ENCODE measurements at regions not wholly inside any gene's neighbourhood (a gene's known extent, or its start where the extent isn't known, plus 50 kb on each side); places are given as distances from the start of the nearest gene placed in this dataset.

- 58% methylated on average over 5 of the region's 21 CpGs; no CpG with 5 or more reads in 1 of the 2 experiments for WGBS, 2 experiments (ENCODE audit: extremely low coverage in 2 of 2, insufficient read length in 1 of 2)
- H4K20me1 ChIP-seq (ENCODE audit: insufficient read depth, low read length): no peaks in the 10 kb centered on the region
These were observed 220.0 kb downstream of the QKI start for GRCh38 chr6:163634211-163635171.

More at GRCh38 chr6:163634211-163635171, 220.0 kb downstream of the QKI start:
- H3K4ac ChIP-seq (ENCODE audit: low read depth, low read length): no peak overlapping the region
- H3K4me2 ChIP-seq (ENCODE audit: low read depth, low read length): no peak overlapping the region
- peak overlapping the region; percentile 45 for H2AFZ ChIP-seq (replicated peaks; ENCODE audit: low read length, poor library complexity)
- no peak overlapping the region for H2AK9ac ChIP-seq (replicated peaks; ENCODE audit: low read depth, low read length, poor library complexity)
- no peak overlapping the region for H2BK20ac ChIP-seq (ENCODE audit: low read depth, low read length)
- no peak overlapping the region for H3K56ac ChIP-seq (ENCODE audit: extremely low read depth, insufficient read depth, low read length)
- ChIA-PET CTCF (no interaction called here), POLR2A (ENCODE audit: unreplicated experiment) (no interaction called here)
- no peak overlapping the region for H2AK5ac ChIP-seq (ENCODE audit: low read depth, low read length)
- H2BK120ac ChIP-seq (ENCODE audit: low read depth, low read length): no peak overlapping the region
- no peak overlapping the region for H2BK15ac ChIP-seq (ENCODE audit: low read depth, low read length)
- H3K18ac ChIP-seq (ENCODE audit: low read depth, low read length): no peak overlapping the region
- dilution Hi-C loops (cut with HindIII; ENCODE audit: low sequenced_read_pairs, unreplicated experiment): no loop called here
- no peak overlapping the region for H3K23ac ChIP-seq (ENCODE audit: low read depth, low read length)
- H3K4me3 ChIP-seq (ENCODE audit: insufficient read depth, low read depth, low read length): no peak overlapping the region
- TF ChIP-seq MAFK (IDR thresholded peaks at IDR 0.05; ENCODE audit: low read depth, low read length) (no peak), ELK1 (IDR thresholded peaks at IDR 0.05; ENCODE audit: borderline replicate concordance, low read depth, low read length) (no peak), USF2 (IDR thresholded peaks at IDR 0.05; ENCODE audit: low read depth, low read length) (no peak), RFX5 (IDR thresholded peaks at IDR 0.05; ENCODE audit: low read depth, low read length) (no peak), RCOR1 (IDR thresholded peaks at IDR 0.05; ENCODE audit: insufficient replicate concordance, low read length) (no peak)
- H3K9ac ChIP-seq (ENCODE audit: low read depth, low read length): no peak overlapping the region
- in situ Hi-C loops (cut with MboI; ENCODE audit: low sequenced_read_pairs): no loop called here
- H3K9me3 ChIP-seq (ENCODE audit: control insufficient read depth, insufficient read depth, low read length): peaks cover 8% of the 10 kb centered on the region
- H3K27ac ChIP-seq (ENCODE audit: insufficient read depth, low read length): no peak overlapping the region
- DNase-seq (no peak), ATAC-seq (ENCODE audit: low read depth) (no peak)
- H4K8ac ChIP-seq (ENCODE audit: low read depth in 2 of 2, low read length in 2 of 2): no peak overlapping the region
- H3K27me3 ChIP-seq (ENCODE audit: control insufficient read depth, insufficient read depth, low read length): no peaks in the 10 kb centered on the region; the same call in none of the 2 replicates
- H3K14ac ChIP-seq (replicated peaks; ENCODE audit: low read depth, low read length): no peak overlapping the region
- H3K36me3 ChIP-seq (ENCODE audit: control insufficient read depth, insufficient read depth, low read length): no peaks in the 10 kb centered on the region
- no peak overlapping the region for H2BK5ac ChIP-seq (ENCODE audit: low read depth, low read length, poor library complexity, severe bottlenecking)
- H4K5ac ChIP-seq (ENCODE audit: low read depth, low read length): no peak overlapping the region
- no peaks in the 10 kb centered on the region for H3K9me1 ChIP-seq (ENCODE audit: insufficient read depth, low read length)
- BruUV-seq (replicated peaks): no TSS peak
- intact Hi-C loops (cut with micrococcal nuclease): no loop called here
- no peaks in the 10 kb centered on the region for H3K79me1 ChIP-seq (ENCODE audit: low read depth in 1 of 2, low read length in 2 of 2)
- no peak overlapping the region for H4K91ac ChIP-seq (ENCODE audit: insufficient read depth, low read depth, low read length)
- no peaks in the 10 kb centered on the region for H3K4me1 ChIP-seq (ENCODE audit: control insufficient read depth, insufficient read depth, low read length)

Measured in IMR-90 (cell line).